ENCODE measurements at regions not wholly inside any gene's neighbourhood (a gene's known extent, or its start where the extent isn't known, plus 50 kb on each side); places are given as distances from the start of the nearest gene placed in this dataset.

DNA sequence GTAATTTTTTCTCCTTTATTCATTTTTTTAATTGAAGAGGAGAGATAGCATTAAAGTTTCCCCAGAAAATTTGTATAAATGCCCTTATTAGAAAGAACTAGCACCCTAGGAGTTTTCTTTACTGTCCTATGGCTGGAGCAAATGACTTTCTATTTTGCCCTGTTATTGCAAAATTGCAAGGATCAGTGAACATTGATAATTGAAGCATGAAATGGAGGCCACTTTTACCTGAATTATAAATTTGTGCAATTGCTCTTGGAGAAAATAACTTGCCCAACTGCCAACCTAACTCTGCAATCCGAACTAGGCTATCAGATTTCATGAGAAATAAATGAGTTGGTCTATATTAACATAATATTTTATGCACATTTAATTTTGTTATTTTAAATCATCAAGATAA is 111.9 kb downstream of the MTRR start:
- no peak for TF ChIP-seq POLR2A (IDR thresholded peaks at IDR 0.05; ENCODE audit: low read length)
- TF ChIP-seq GATA1 (IDR thresholded peaks at IDR 0.05; ENCODE audit: low read depth, low read length): no peak
